Mammary epithelial cell (primary cell): ENCODE measurements at regions not wholly inside any gene's neighbourhood (a gene's known extent, or its start where the extent isn't known, plus 50 kb on each side); places are given as distances from the start of the nearest gene placed in this dataset.

ENCODE experiments used
- EZH2 ChIP-seq: IDR thresholded peaks from 2 replicates; pipeline ENCODE4 v1.6.1; 2012; ENCODE audit warnings: low read length, inconsistent platforms, borderline replicate concordance
- TF ChIP-seq, protein P1 (sequence below), 2 donors: IDR thresholded peaks in 1 of 2; conservative IDR thresholded peaks in 1 of 2; 2 replicates each; pipeline ENCODE4 v1.5.1; 2011 to 2012; ENCODE audit warnings: inconsistent platforms in 2 of 2, low read length in 2 of 2, mild to moderate bottlenecking in 2 of 2, control low read depth in 1 of 2, low read depth in 1 of 2; ENCODE audit not compliant: insufficient read depth in 1 of 2; ENCODE audit errors: extremely low read depth in 1 of 2

DNA sequence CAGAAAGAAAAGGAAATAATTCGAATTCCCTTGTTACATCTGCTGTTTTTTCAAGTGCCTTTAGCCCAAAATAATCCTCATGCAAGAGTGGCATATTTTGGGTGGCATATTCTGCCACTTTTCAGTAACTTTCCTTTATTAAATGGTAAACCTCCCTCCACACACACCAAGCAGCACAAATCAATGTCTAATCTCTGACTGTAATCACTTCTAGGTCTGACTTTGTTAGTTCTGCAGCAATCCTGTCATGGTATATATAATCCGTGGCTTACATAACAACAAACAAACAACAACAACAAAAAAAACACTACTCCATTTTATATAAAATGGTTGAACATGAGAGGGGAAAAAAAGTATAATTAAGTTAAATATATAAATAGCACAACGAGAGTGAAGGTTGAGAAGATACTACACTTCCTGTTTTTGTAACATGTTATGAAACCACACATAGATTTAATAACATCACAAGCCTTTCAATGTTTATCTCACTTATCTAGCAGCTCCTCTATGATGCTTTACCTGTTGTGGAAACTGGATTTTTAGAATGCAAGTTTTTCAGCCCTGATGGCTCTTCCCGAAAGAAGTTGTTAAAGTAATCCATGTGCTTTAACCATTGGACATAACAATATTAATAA lies 715.4 kb downstream of the GRXCR1 start:
- TF ChIP-seq, protein P1, sequence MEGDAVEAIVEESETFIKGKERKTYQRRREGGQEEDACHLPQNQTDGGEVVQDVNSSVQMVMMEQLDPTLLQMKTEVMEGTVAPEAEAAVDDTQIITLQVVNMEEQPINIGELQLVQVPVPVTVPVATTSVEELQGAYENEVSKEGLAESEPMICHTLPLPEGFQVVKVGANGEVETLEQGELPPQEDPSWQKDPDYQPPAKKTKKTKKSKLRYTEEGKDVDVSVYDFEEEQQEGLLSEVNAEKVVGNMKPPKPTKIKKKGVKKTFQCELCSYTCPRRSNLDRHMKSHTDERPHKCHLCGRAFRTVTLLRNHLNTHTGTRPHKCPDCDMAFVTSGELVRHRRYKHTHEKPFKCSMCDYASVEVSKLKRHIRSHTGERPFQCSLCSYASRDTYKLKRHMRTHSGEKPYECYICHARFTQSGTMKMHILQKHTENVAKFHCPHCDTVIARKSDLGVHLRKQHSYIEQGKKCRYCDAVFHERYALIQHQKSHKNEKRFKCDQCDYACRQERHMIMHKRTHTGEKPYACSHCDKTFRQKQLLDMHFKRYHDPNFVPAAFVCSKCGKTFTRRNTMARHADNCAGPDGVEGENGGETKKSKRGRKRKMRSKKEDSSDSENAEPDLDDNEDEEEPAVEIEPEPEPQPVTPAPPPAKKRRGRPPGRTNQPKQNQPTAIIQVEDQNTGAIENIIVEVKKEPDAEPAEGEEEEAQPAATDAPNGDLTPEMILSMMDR (conservative IDR thresholded peaks at IDR 0.05 in 1 of 2, IDR thresholded peaks at IDR 0.05 in 1 of 2; ENCODE audit: extremely low read depth in 1 of 2, insufficient read depth in 1 of 2, low read depth in 1 of 2, low read length in 2 of 2): no peak
- TF ChIP-seq EZH2: no peak
